Astrocyte (in vitro differentiated cells and primary cell): ENCODE measurements at regions not wholly inside any gene's neighbourhood (a gene's known extent, or its start where the extent isn't known, plus 50 kb on each side); places are given as distances from the start of the nearest gene placed in this dataset.

Source experiments
- EZH2 ChIP-seq: IDR thresholded peaks from 2 replicates; pipeline ENCODE4 v1.6.1; 2012; ENCODE audit warnings: mild to moderate bottlenecking, low read length, inconsistent platforms; ENCODE audit not compliant: insufficient read depth
- TF ChIP-seq, protein P1 (sequence below): IDR thresholded peaks from 2 replicates; pipeline ENCODE4 v1.5.1; 2011; ENCODE audit warnings: low read depth, mild to moderate bottlenecking, inconsistent platforms, low read length, moderate library complexity; ENCODE audit not compliant: insufficient read depth

DNA sequence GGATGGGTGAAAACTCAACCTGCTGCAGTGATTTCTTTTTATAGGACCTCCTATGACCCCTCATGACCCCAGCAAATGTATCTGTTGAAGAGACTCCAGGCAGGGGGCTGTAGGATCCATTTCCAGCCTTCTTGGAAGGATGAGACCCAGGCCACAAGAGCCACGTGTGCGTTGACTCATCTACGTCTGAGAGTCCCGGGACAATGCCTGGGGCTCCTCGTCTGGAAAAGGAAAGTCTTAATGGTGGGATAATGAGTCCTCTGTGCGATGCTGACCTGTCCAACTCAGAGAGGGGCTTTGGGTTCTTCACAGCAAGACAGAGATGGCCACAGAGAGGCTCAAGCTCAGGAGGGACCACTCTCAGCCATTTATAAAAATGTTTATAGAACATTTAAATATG, 80.8 kb downstream of the SMIM21 start:
- TF ChIP-seq, protein P1, sequence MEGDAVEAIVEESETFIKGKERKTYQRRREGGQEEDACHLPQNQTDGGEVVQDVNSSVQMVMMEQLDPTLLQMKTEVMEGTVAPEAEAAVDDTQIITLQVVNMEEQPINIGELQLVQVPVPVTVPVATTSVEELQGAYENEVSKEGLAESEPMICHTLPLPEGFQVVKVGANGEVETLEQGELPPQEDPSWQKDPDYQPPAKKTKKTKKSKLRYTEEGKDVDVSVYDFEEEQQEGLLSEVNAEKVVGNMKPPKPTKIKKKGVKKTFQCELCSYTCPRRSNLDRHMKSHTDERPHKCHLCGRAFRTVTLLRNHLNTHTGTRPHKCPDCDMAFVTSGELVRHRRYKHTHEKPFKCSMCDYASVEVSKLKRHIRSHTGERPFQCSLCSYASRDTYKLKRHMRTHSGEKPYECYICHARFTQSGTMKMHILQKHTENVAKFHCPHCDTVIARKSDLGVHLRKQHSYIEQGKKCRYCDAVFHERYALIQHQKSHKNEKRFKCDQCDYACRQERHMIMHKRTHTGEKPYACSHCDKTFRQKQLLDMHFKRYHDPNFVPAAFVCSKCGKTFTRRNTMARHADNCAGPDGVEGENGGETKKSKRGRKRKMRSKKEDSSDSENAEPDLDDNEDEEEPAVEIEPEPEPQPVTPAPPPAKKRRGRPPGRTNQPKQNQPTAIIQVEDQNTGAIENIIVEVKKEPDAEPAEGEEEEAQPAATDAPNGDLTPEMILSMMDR, result no peak
- no peak for TF ChIP-seq EZH2
